Pancreas (tissue), 10 donors: ENCODE measurements at regions not wholly inside any gene's neighbourhood (a gene's known extent, or its start where the extent isn't known, plus 50 kb on each side); places are given as distances from the start of the nearest gene placed in this dataset.

ENCODE experiments used
- ATAC-seq, 4 donors: fragments of 200-7000 bp; cut with Tn5 transposase; one replicate each; pipeline versions ENCODE4 v1.8.0 to v1.9.1; 2020; ENCODE audit warnings: mild to moderate bottlenecking in 4 of 4, moderate library complexity in 4 of 4
- DNase-seq, 6 donors: peaks; one replicate each; pipeline ENCODE4 v3.0.0-alpha.2; 2020
- FAIRE-seq: peaks from 2 replicates; lab custom pipeline; 2012; peaks lifted over from hg19 to GRCh38; lab: Jason Lieb, UNC
- H3K27ac ChIP-seq, 4 donors: fragments of 200-600 bp; sonication (generic); 1 replicate in 3 of 4; 2 replicates in 1 of 4; pipeline versions ENCODE4 v1.5.0 to v1.8.0; 2020
- H3K27me3 ChIP-seq, 4 donors: fragments of 200-600 bp; one replicate each; pipeline ENCODE4 v1.8.0; 2021
- H3K36me3 ChIP-seq, 3 donors: fragments of 200-600 bp; sonication (generic) in 1 of 3; one replicate each; pipeline versions ENCODE4 v1.5.0 to v1.8.0; 2020 to 2021
- H3K4me1 ChIP-seq, 3 donors: fragments of 200-600 bp; one replicate each; pipeline ENCODE4 v1.8.0; 2021
- H3K4me3 ChIP-seq, 4 donors: fragments of 200-600 bp; sonication (generic) in 2 of 4; one replicate each; pipeline versions ENCODE4 v1.5.0 to v1.8.0; 2020 to 2021
- H3K9me3 ChIP-seq, 4 donors: fragments of 200-600 bp; one replicate each; pipeline ENCODE4 v1.8.0; 2021
- WGBS, 2 donors: extraction: QIAGEN DNeasy Blood & Tissue Kit; methylation state at CpG; one replicate each; pipeline ENCODE4 v1.1.7; 2013; 5-methylcytosine and 5-hydroxymethylcytosine counted together
- intact Hi-C, 3 donors: fragments of 100-400 bp; cut with DNase I; formaldehyde crosslinking; loops; one replicate each; pipeline versions ENCODE4 v1.11.1 to v1.14.2; 2022
- TF ChIP-seq, protein P1 (sequence below), 4 donors: fragments of 200-600 bp; sonication (generic) in 3 of 4; IDR thresholded peaks; one replicate each; pipeline versions ENCODE4 v1.5.0 to v1.8.0; 2021; ENCODE audit warnings: antibody characterized with exemption in 4 of 4
- donor health status: healthy with polysubstance abuse.
- donor health status: DM: no; HTN: no; CAD: no; lungs with moderate emphysema.
- donor health status: DM: no; HTN: no; CAD: no.
- donor health status: control.
- donor health status: control.
- donor health status: Bipolar disorder and iron deficiency.
- donor health status: DM: yes; HTN: yes; CAD: no.
- donor health status: DM: no; HTN: no; CAD: no.
- donor health status: DM: no; HTN: no; CAD: no.
- donor health status: DM: yes; HTN: yes; CAD: no.

DNA sequence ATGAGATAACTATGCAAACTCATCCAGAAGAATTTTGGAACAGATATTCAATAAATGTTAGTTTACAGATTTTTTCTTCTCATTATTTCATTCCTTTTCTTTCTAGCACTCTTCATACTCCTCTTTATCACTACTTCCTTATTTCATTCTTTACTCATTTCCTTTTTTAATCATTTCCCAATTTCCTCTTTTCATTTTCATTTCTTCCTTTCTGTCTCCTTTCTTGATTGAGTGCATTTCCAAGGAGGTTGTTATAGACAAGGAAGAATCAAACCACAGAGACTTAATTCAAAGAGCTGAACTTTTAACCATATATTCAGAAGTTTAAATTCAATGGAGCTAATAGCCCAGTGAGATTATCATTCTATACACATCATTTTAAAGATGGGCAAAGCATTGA, 600.7 kb downstream of the ARAP2 start:
- intact Hi-C loops = no loop called here
- FAIRE-seq (no peak), ATAC-seq (no peak), DNase-seq (no peak)
- H3K27ac ChIP-seq = no peak overlapping the region
- TF ChIP-seq, protein P1, sequence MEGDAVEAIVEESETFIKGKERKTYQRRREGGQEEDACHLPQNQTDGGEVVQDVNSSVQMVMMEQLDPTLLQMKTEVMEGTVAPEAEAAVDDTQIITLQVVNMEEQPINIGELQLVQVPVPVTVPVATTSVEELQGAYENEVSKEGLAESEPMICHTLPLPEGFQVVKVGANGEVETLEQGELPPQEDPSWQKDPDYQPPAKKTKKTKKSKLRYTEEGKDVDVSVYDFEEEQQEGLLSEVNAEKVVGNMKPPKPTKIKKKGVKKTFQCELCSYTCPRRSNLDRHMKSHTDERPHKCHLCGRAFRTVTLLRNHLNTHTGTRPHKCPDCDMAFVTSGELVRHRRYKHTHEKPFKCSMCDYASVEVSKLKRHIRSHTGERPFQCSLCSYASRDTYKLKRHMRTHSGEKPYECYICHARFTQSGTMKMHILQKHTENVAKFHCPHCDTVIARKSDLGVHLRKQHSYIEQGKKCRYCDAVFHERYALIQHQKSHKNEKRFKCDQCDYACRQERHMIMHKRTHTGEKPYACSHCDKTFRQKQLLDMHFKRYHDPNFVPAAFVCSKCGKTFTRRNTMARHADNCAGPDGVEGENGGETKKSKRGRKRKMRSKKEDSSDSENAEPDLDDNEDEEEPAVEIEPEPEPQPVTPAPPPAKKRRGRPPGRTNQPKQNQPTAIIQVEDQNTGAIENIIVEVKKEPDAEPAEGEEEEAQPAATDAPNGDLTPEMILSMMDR (IDR thresholded peaks at IDR 0.05) = no peak
- no peak overlapping the region for H3K4me3 ChIP-seq
- H3K36me3 ChIP-seq = no peaks in the 10 kb centered on the region
- H3K9me3 ChIP-seq = no peaks in the 10 kb centered on the region
- no peaks in the 10 kb centered on the region for H3K27me3 ChIP-seq
- no peaks in the 10 kb centered on the region for H3K4me1 ChIP-seq

DNA sequence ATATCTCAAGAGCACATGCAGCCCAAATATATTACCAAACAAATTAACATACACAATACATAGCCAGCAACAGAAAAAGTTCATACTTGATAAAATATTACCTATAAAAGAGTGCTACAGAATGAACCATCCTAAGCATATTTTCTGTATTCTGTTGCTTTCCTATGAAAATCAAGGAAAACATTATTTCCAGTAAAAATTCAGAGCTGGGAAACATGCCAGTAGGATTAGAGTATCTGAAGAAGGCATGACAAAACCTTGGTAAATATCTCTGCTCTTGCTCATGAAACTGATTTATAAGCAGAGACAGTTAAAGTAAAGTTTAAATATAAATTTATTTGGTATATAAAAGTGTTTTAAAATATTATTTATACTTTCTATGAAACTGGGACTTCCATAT, 599.7 kb downstream of the ARAP2 start:
- TF ChIP-seq, protein P1 (IDR thresholded peaks at IDR 0.05) = no peak
- intact Hi-C loops = no loop called here
- Histone ChIP-seq H3K27me3 (no peaks in the 10 kb centered on the region), H3K9me3 (no peaks in the 10 kb centered on the region), H3K4me1 (no peaks in the 10 kb centered on the region), H3K36me3 (no peaks in the 10 kb centered on the region), H3K4me3 (no peak overlapping the region), H3K27ac (no peak overlapping the region)
- ATAC-seq = no peak
- no peak for FAIRE-seq
- no peak for DNase-seq

- no peaks in the 10 kb centered on the region for H3K4me1 ChIP-seq
- no peak overlapping the region for H3K4me3 ChIP-seq
- no peak for DNase-seq
- 82 to 91% methylated on average over 3 of the region's 3 CpGs for WGBS, 2 donors
- ATAC-seq = no peak
- H3K9me3 ChIP-seq = no peaks in the 10 kb centered on the region
- FAIRE-seq = no peak
- no peaks in the 10 kb centered on the region for H3K27me3 ChIP-seq
- intact Hi-C loops = no loop called here
- H3K36me3 ChIP-seq = no peaks in the 10 kb centered on the region
- TF ChIP-seq, protein P1 (IDR thresholded peaks at IDR 0.05) = no peak
- no peak overlapping the region for H3K27ac ChIP-seq
These were observed 595.3 kb downstream of the ARAP2 start for GRCh38 chr4:35649011-35649410.

- H3K27ac ChIP-seq = no peak overlapping the region
These were observed 594.5 kb downstream of the ARAP2 start for GRCh38 chr4:35649778-35650177.

DNA sequence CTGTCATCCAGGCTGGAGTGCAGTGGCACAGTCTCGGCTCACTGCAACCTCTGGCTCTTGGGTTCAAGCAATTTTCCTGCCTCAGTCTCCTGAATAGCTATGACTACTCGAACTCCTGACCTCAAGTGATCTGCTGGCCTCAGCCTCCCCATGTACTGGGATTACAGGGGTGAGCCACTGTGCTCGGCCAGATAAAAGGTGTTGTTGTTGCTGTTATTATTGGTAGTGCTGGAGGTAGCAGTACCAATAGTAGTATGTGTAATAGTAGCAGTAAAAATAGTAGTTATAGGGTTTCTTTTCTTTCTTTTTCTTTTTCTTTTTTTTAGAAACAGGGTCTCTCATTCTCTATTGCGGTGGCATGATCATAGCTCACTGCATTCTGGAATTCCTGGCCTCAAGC, 592.1 kb downstream of the ARAP2 start:
- DNase-seq = no peak
- TF ChIP-seq, protein P1 (IDR thresholded peaks at IDR 0.05) = no peak
- 40 to 50% methylated on average over 4 of the region's 4 CpGs for WGBS, 2 donors
- no peaks in the 10 kb centered on the region for H3K27me3 ChIP-seq
- no peaks in the 10 kb centered on the region for H3K36me3 ChIP-seq
- no peaks in the 10 kb centered on the region for H3K9me3 ChIP-seq
- no peaks in the 10 kb centered on the region for H3K4me1 ChIP-seq
- H3K4me3 ChIP-seq = no peak overlapping the region
- intact Hi-C loops = no loop called here
- FAIRE-seq = no peak
- no peak overlapping the region for H3K27ac ChIP-seq
- ATAC-seq = no peak

More at GRCh38 chr4:35649778-35650177, 594.5 kb downstream of the ARAP2 start:
- TF ChIP-seq, protein P1 (IDR thresholded peaks at IDR 0.05) = no peak
- ATAC-seq (no peak), FAIRE-seq (no peak), DNase-seq (no peak)
- no peaks in the 10 kb centered on the region for H3K4me1 ChIP-seq
- intact Hi-C loops = no loop called here
- no peaks in the 10 kb centered on the region for H3K9me3 ChIP-seq
- no peak overlapping the region for H3K4me3 ChIP-seq
- no peaks in the 10 kb centered on the region for H3K36me3 ChIP-seq
- no peaks in the 10 kb centered on the region for H3K27me3 ChIP-seq
